ENCODE measurements at regions not wholly inside any gene's neighbourhood (a gene's known extent, or its start where the extent isn't known, plus 50 kb on each side); places are given as distances from the start of the nearest gene placed in this dataset.

- DNase-seq: no peak
Observed at GRCh38 chr3:96169111-96169766, 645.2 kb upstream of the EPHA6 start.

- no peak for DNase-seq
Observed at GRCh38 chr3:96172917-96173316, 641.5 kb upstream of the EPHA6 start.

- no peak for DNase-seq
Observed at GRCh38 chr3:96175500-96175899, 638.9 kb upstream of the EPHA6 start.

- DNase-seq: no peak
Observed at GRCh38 chr3:96182756-96183155, 631.6 kb upstream of the EPHA6 start.

- no peak for DNase-seq
Observed at GRCh38 chr3:96183871-96184270, 630.5 kb upstream of the EPHA6 start.

- DNase-seq: no peak
Observed at GRCh38 chr3:96190024-96190616, 624.3 kb upstream of the EPHA6 start.

GRCh38 chr3:96192966-96193550 is 621.3 kb upstream of the EPHA6 start:
- DNase-seq: no peak

- no peak for DNase-seq
Observed at GRCh38 chr3:96200897-96201296, 613.5 kb upstream of the EPHA6 start.

- DNase-seq: no peak
Observed at GRCh38 chr3:96201463-96201862, 612.9 kb upstream of the EPHA6 start.

- no peak for DNase-seq
Observed at GRCh38 chr3:96202181-96202580, 612.2 kb upstream of the EPHA6 start.

- DNase-seq: no peak
Observed at GRCh38 chr3:96209699-96210098, 604.7 kb upstream of the EPHA6 start.

GRCh38 chr3:96213393-96213792 is 601.0 kb upstream of the EPHA6 start:
- DNase-seq: no peak

- no peak for DNase-seq
Observed at GRCh38 chr3:96214941-96215340, 599.5 kb upstream of the EPHA6 start.

- no peak for DNase-seq
Observed at GRCh38 chr3:96225494-96225893, 588.9 kb upstream of the EPHA6 start.

- DNase-seq: no peak
Observed at GRCh38 chr3:96233679-96234078, 580.7 kb upstream of the EPHA6 start.

GRCh38 chr3:96236522-96236921 is 577.9 kb upstream of the EPHA6 start:
- no peak for DNase-seq

GRCh38 chr3:96259299-96259698 is 555.1 kb upstream of the EPHA6 start:
- DNase-seq: no peak

GRCh38 chr3:96264701-96265100 is 549.7 kb upstream of the EPHA6 start:
- DNase-seq: no peak

GRCh38 chr3:96266395-96267190 is 547.8 kb upstream of the EPHA6 start:
- DNase-seq: no peak

- no peak for DNase-seq
Observed at GRCh38 chr3:96267577-96267976, 546.8 kb upstream of the EPHA6 start.

- DNase-seq: no peak
Observed at GRCh38 chr3:96294143-96294542, 520.3 kb upstream of the EPHA6 start.

- DNase-seq: no peak
Observed at GRCh38 chr3:96300743-96301142, 513.7 kb upstream of the EPHA6 start.

GRCh38 chr3:96319166-96319565 is 495.2 kb upstream of the EPHA6 start:
- no peak for DNase-seq

GRCh38 chr3:96324087-96324486 is 490.3 kb upstream of the EPHA6 start:
- DNase-seq: no peak

Measured in T1000 (cell line).